ENCODE measurements at regions not wholly inside any gene's neighbourhood (a gene's known extent, or its start where the extent isn't known, plus 50 kb on each side); places are given as distances from the start of the nearest gene placed in this dataset.

- TF ChIP-seq CTCF (IDR thresholded peaks at IDR 0.05) (no peak), POLR2A (IDR thresholded peaks at IDR 0.05) (no peak)
Measured at GRCh38 chr7:94154858-94155257, 150.7 kb upstream of the BET1 start.

Measured in uterus (tissue), 2 donors.